ENCODE measurements at regions not wholly inside any gene's neighbourhood (a gene's known extent, or its start where the extent isn't known, plus 50 kb on each side); places are given as distances from the start of the nearest gene placed in this dataset.

- Histone ChIP-seq H3K27ac (no peak overlapping the region), H3K4me3 (no peak overlapping the region), H3K27me3 (ENCODE audit: insufficient read depth in 3 of 3, low read length in 2 of 3) (no peaks in the 10 kb centered on the region), H3K9me3 (no peaks in the 10 kb centered on the region), H3K36me3 (ENCODE audit: insufficient read depth in 1 of 2, low read depth in 1 of 2) (no peaks in the 10 kb centered on the region), H3K4me1 (peaks cover 6% of the 10 kb centered on the region)
- TF ChIP-seq CTCF (IDR thresholded peaks at IDR 0.05), result no peak
- ATAC-seq (no peak), DNase-seq (no peak)
- whole genome bisulfite sequencing, 3 donors, result 80 to 88% (median 81%) methylated on average over 5 of the region's 5 CpGs
- intact Hi-C loops (cut with DNase I), result no loop called here
These were observed 59.3 kb downstream of the BTBD3 start for GRCh38 chr20:11976966-11977365.

- H3K4me3 ChIP-seq, result no peak overlapping the region
- DNase-seq (no peak), ATAC-seq (no peak)
- no peak for TF ChIP-seq CTCF (IDR thresholded peaks at IDR 0.05)
- H3K27me3 ChIP-seq (ENCODE audit: insufficient read depth in 3 of 3, low read length in 2 of 3), result no peaks in the 10 kb centered on the region
- intact Hi-C loops (cut with DNase I), result no loop called here
- no peak overlapping the region for H3K27ac ChIP-seq
- WGBS, 3 donors, result 85 to 93% (median 88%) methylated on average over 1 of the region's 1 CpG
- H3K36me3 ChIP-seq (ENCODE audit: insufficient read depth in 1 of 2, low read depth in 1 of 2), result no peaks in the 10 kb centered on the region
- peaks cover 6% of the 10 kb centered on the region for H3K4me1 ChIP-seq
- no peaks in the 10 kb centered on the region for H3K9me3 ChIP-seq
These were observed 60.8 kb downstream of the BTBD3 start for GRCh38 chr20:11978496-11978895.

- ATAC-seq (no peak), DNase-seq (no peak)
- Histone ChIP-seq H3K4me1 (peaks cover 6% of the 10 kb centered on the region), H3K4me3 (no peak overlapping the region), H3K36me3 (ENCODE audit: insufficient read depth in 1 of 2, low read depth in 1 of 2) (no peaks in the 10 kb centered on the region), H3K27ac (no peak overlapping the region), H3K9me3 (no peaks in the 10 kb centered on the region), H3K27me3 (ENCODE audit: insufficient read depth in 3 of 3, low read length in 2 of 3) (no peaks in the 10 kb centered on the region)
- TF ChIP-seq CTCF (IDR thresholded peaks at IDR 0.05), result no peak
- 29 to 31% (median 30%) methylated on average over 5 of the region's 5 CpGs for WGBS, 3 donors
- intact Hi-C loops (cut with DNase I), result no loop called here
These were observed 61.8 kb downstream of the BTBD3 start for GRCh38 chr20:11979306-11979990.

GRCh38 chr20:11980263-11980662, 62.6 kb downstream of the BTBD3 start:
- Histone ChIP-seq H3K27me3 (ENCODE audit: insufficient read depth in 3 of 3, low read length in 2 of 3) (no peaks in the 10 kb centered on the region), H3K4me1 (peaks cover 6% of the 10 kb centered on the region), H3K27ac (no peak overlapping the region), H3K9me3 (no peaks in the 10 kb centered on the region), H3K36me3 (ENCODE audit: insufficient read depth in 1 of 2, low read depth in 1 of 2) (no peaks in the 10 kb centered on the region), H3K4me3 (no peak overlapping the region)
- TF ChIP-seq CTCF (IDR thresholded peaks at IDR 0.05), result no peak
- intact Hi-C loops (cut with DNase I), result no loop called here
- DNase-seq (no peak), ATAC-seq (no peak)
- WGBS, 3 donors, result 50 to 81% (median 50%) methylated on average over 2 of the region's 2 CpGs

- DNase-seq (no peak), ATAC-seq (no peak)
- no peaks in the 10 kb centered on the region for H3K27me3 ChIP-seq (ENCODE audit: insufficient read depth in 3 of 3, low read length in 2 of 3)
- H3K9me3 ChIP-seq, result no peaks in the 10 kb centered on the region
- no peak for TF ChIP-seq CTCF (IDR thresholded peaks at IDR 0.05)
- no peak overlapping the region for H3K27ac ChIP-seq
- intact Hi-C loops (cut with DNase I), result no loop called here
- H3K4me3 ChIP-seq, result no peak overlapping the region
- H3K4me1 ChIP-seq, result peaks cover 6% of the 10 kb centered on the region
- WGBS, 3 donors, result 72 to 96% (median 88%) methylated on average over 4 of the region's 4 CpGs
- H3K36me3 ChIP-seq (ENCODE audit: insufficient read depth in 1 of 2, low read depth in 1 of 2), result no peaks in the 10 kb centered on the region
These were observed 63.8 kb downstream of the BTBD3 start for GRCh38 chr20:11981366-11981947.
